Activated CD4-positive, alpha-beta T cell treated with anti-CD3 and anti-CD28 coated beads for 36 hours (primary cell): ENCODE measurements at regions not wholly inside any gene's neighbourhood (a gene's known extent, or its start where the extent isn't known, plus 50 kb on each side); places are given as distances from the start of the nearest gene placed in this dataset.

Experiments
- ATAC-seq: fragments of 200-7000 bp; cut with Tn5 transposase; one replicate; pipeline ENCODE4 v1.10.0; 2021; ENCODE audit warnings: mild to moderate bottlenecking, moderate library complexity
- CTCF ChIA-PET: fragments of 350-600 bp; sonication (Branson Sonifier 250); formaldehyde crosslinking; loops from one replicate; lab custom pipeline; 2021; ENCODE audit warnings: antibody characterized with exemption; lab: Charles Lee
- POLR2A ChIA-PET: fragments of 350-600 bp; sonication (Branson Sonifier 250); formaldehyde crosslinking; loops from one replicate; lab custom pipeline; 2021; ENCODE audit warnings: antibody characterized with exemption, inconsistent platforms; lab: Charles Lee
- DNase-seq: peaks from one replicate; pipeline ENCODE4 v3.0.0-alpha.2; 2020
- H3K27ac Mint-ChIP-seq: one replicate; pipeline ENCODE4 v1.8.0; 2021; ENCODE audit warnings: mixed read lengths
- H3K27me3 Mint-ChIP-seq: one replicate; pipeline ENCODE4 v1.8.0; 2021; ENCODE audit warnings: mixed read lengths
- H3K36me3 Mint-ChIP-seq: one replicate; pipeline ENCODE4 v1.8.0; 2021; ENCODE audit warnings: low read depth, mixed read lengths
- H3K4me1 Mint-ChIP-seq: one replicate; pipeline ENCODE4 v1.8.0; 2021; ENCODE audit warnings: mixed read lengths
- H3K4me3 Mint-ChIP-seq: one replicate; pipeline ENCODE4 v1.8.0; 2021; ENCODE audit warnings: mild to moderate bottlenecking, moderate library complexity, mixed read lengths
- H3K9me3 Mint-ChIP-seq: one replicate; pipeline ENCODE4 v1.8.0; 2021; ENCODE audit warnings: low read depth, mixed read lengths
- intact Hi-C, 2 experiments: fragments of 100-400 bp; cut with DNase I in 1 of 2; cut with micrococcal nuclease in 1 of 2; formaldehyde crosslinking; loops; one replicate each; pipeline versions ENCODE4 v1.14.2 to v1.15.1; 2022 to 2024; cut with DNase I, micrococcal nuclease

DNA sequence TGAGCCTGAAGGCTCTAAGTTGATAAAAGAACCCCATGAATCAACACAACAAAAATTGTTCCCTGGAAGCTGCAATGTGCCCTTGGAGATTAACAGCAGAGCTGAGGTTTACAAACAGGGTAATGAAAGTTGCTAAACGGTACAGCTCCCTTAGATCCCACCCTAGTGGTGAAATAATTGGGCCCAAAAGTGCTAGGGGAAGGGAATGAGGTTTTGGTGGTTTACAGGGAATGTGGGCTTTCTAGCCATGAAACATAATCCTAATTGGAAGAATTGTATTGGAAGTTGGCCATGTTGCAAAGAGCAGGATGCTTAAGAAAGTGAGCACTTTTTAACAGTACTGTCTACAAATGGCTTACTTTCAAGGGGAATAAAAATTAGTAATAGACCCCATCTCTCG, 180.2 kb upstream of the SMIM21 start:
- H3K4me1 Mint-ChIP-seq, result no peaks in the 10 kb centered on the region
- no peaks in the 10 kb centered on the region for H3K36me3 Mint-ChIP-seq
- no peak for ATAC-seq

DNA sequence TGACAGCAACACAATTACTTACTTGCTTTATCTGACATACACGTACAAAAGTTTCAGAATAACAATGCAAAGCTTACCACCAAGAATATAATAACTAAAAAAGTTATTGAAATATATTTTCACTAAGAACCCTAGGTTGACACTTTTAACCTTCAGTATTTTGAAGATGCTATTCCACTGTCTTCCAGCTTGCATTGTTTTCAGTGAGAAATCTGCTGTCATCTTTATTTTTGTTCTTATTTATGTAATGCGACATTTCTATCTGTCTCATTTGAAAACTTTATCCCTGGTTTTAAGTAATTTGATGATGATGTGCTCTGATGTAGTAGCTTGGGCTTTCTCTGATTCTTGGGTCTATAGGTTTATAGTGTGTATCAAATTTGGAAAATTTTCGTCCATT, 165.0 kb upstream of the SMIM21 start:
- Mint-ChIP-seq H3K4me1 (no peaks in the 10 kb centered on the region), H3K9me3 (peaks cover 25% of the 10 kb centered on the region), H3K27me3 (peaks cover 6% of the 10 kb centered on the region), H3K27ac (no peak overlapping the region), H3K4me3 (no peak overlapping the region), H3K36me3 (peaks cover 2% of the 10 kb centered on the region)
- ChIA-PET CTCF (no interaction called here), POLR2A (no interaction called here)
- intact Hi-C loops, result no loop called here
- ATAC-seq (no peak), DNase-seq (no peak)

More for the DNA sequence above, 180.2 kb upstream of the SMIM21 start:
- intact Hi-C loops, result no loop called here
- ChIA-PET CTCF (no interaction called here), POLR2A (no interaction called here)
- Mint-ChIP-seq H3K9me3 (no peaks in the 10 kb centered on the region), H3K27ac (no peak overlapping the region), H3K27me3 (peaks cover 10% of the 10 kb centered on the region), H3K4me3 (no peak overlapping the region)
- no peak for DNase-seq

DNA sequence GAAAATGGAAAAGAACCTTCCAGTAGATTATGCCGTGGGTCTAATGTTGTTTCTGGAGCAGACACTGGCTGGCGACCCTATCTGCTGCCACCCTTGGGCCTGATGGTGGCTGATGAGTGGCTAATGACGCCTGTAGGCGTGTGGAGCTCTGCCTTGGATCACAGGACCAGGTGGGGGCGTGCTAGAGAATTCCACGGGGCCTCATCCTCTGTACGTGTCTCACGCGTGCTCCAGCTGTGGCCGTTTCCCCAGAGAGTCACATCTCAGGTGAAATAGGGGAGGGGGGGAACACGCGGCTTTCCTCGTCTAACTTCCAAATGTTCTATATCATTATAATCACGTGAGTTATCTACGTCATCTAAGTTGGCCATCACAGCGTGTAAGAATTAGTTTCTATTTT, 160.9 kb upstream of the SMIM21 start:
- Mint-ChIP-seq H3K36me3 (no peaks in the 10 kb centered on the region), H3K4me3 (no peak overlapping the region)
- ATAC-seq, result no peak

DNA sequence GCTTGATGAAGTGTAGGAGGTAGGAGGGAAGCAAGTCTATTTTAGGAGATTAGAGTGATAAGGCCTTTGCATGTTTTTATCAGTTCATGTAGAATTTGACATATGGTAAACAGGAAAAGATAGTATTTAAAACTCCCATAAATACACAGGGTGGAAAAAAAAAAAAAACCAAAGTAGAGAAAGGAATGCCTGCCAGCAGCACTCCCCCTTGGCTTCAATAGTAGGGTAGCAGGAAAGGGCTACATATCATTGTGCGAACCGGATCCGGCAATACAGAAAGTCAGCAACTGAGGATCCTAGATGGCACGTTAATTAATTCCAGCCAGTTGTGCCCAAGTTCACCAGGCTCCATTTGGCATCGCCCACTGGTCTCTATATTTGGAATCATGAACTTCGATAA, 159.6 kb upstream of the SMIM21 start:
- ChIA-PET CTCF (interaction anchor here (0.9 kb wide), 1 partner anchor 12 kb away, joined by 3 read pairs; no protein-coding TSS in a partner anchor), POLR2A (no interaction called here)
- H3K4me1 Mint-ChIP-seq, result no peaks in the 10 kb centered on the region
- H3K27ac Mint-ChIP-seq, result no peak overlapping the region
- ATAC-seq, result no peak
- H3K36me3 Mint-ChIP-seq, result no peaks in the 10 kb centered on the region
- H3K27me3 Mint-ChIP-seq, result peaks cover 11% of the 10 kb centered on the region
- no peak overlapping the region for H3K4me3 Mint-ChIP-seq
- intact Hi-C loops, result no loop called here
- H3K9me3 Mint-ChIP-seq, result peaks cover 8% of the 10 kb centered on the region
- no peak for DNase-seq

More for the DNA sequence above, 160.9 kb upstream of the SMIM21 start:
- Mint-ChIP-seq H3K4me1 (no peaks in the 10 kb centered on the region), H3K27ac (no peak overlapping the region), H3K27me3 (peaks cover 11% of the 10 kb centered on the region), H3K9me3 (peaks cover 18% of the 10 kb centered on the region)
- no peak for DNase-seq
- POLR2A ChIA-PET, result no interaction called here
- CTCF ChIA-PET, result interaction anchor here (0.6 to 0.8 kb wide), 2 partner anchors 168 to 266 kb away, joined by 3 to 5 read pairs; no protein-coding TSS in a partner anchor
- intact Hi-C loops, result no loop called here

DNA sequence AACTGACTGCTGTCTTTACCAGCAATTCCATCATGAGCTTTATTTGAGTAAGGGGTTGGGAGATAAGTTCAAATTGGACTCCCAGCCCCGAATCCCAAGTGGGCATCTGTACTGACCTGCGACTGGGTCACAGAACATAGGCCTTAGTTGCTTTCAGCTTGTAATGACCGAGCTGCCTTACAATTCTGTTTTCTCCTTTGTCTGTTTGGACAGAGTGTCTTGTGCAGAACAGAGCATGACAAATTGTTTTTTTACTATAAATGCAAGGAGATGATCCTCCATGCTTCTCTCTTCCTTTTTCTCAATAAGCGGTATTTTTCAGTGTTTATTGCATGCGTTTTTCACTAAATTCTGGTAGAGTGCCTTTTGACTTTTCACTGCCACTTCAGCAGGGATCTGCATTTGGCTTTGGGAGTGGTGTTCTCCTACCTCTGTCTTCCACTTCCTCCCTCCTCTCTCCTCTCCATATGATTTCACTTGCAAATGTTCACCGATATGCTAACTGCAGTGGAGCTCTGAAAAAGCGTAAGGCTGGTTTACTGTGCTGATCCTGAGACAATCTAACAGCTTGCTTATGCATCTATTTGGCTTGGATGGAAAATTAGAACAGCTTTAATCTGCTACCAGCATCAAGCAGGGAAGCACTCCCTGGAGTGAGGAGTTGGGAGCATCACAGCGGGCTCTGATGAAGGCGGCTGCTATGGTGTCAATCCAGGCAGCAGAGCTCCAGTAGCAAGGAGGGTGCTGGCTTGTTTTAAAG, 158.8 kb upstream of the SMIM21 start:
- ChIA-PET POLR2A (interaction anchor here (0.6 kb wide), 1 partner anchor 306 kb away, joined by 4 read pairs; no protein-coding TSS in a partner anchor), CTCF (interaction anchor here (0.6 kb wide), 1 partner anchor 1261 kb away, joined by 3 read pairs; no protein-coding TSS in a partner anchor)
- Mint-ChIP-seq H3K27me3 (peaks cover 12% of the 10 kb centered on the region), H3K4me3 (no peak overlapping the region), H3K27ac (no peak overlapping the region), H3K9me3 (peaks cover 5% of the 10 kb centered on the region), H3K4me1 (no peaks in the 10 kb centered on the region), H3K36me3 (no peaks in the 10 kb centered on the region)
- ATAC-seq (no peak), DNase-seq (no peak)
- intact Hi-C loops, result no loop called here

DNA sequence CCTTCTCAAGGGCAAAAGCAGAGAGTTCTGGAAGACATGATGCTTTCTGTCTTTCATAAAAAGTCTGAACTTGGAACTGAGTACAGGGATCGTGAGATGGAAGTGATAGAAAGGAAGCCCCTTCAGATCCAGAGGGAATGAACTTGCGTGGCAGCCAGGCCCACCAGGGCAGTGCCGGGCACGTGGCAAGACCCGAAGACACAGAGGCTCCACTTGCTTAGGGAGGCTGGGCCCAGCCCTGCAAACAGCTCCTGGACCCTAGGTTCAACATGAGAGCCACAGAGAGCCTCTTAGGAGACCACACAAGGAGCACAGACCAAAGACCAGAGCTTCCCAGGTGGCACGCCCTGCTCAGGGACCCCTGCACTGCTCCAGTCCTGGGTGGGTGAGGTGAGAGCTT, 155.4 kb upstream of the SMIM21 start:
- no peaks in the 10 kb centered on the region for H3K4me1 Mint-ChIP-seq
- intact Hi-C loops, result no loop called here
- ChIA-PET POLR2A (no interaction called here), CTCF (no interaction called here)
- peaks cover 15% of the 10 kb centered on the region for H3K27me3 Mint-ChIP-seq
- no peaks in the 10 kb centered on the region for H3K36me3 Mint-ChIP-seq
- H3K27ac Mint-ChIP-seq, result no peak overlapping the region
- no peak for ATAC-seq
- no peaks in the 10 kb centered on the region for H3K9me3 Mint-ChIP-seq
- no peak overlapping the region for H3K4me3 Mint-ChIP-seq
- no peak for DNase-seq

DNA sequence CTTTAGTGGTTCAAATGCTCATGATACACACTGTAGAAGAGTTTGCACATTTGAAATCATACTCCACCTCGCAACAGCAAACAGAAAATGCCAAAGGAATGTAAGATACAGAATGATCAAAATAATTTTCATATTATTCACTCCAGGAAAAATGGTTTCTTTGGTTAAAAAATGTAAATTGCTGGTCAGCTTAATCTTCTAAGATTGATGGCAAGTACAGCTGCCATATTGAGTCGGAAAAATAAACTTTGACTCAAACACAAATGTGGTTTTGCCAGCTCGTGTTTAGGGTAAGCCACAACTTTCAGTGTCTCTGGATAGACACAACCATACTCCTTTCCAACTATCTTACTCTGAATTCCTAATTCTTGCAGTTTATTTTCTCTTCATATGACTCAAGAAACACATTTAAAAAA, 154.9 kb upstream of the SMIM21 start:
- no peaks in the 10 kb centered on the region for H3K9me3 Mint-ChIP-seq
- DNase-seq (no peak), ATAC-seq (no peak)
- no peak overlapping the region for H3K4me3 Mint-ChIP-seq
- ChIA-PET POLR2A (no interaction called here), CTCF (no interaction called here)
- intact Hi-C loops, result no loop called here
- H3K36me3 Mint-ChIP-seq, result no peaks in the 10 kb centered on the region
- H3K4me1 Mint-ChIP-seq, result no peaks in the 10 kb centered on the region
- H3K27ac Mint-ChIP-seq, result no peak overlapping the region
- H3K27me3 Mint-ChIP-seq, result peaks cover 15% of the 10 kb centered on the region

DNA sequence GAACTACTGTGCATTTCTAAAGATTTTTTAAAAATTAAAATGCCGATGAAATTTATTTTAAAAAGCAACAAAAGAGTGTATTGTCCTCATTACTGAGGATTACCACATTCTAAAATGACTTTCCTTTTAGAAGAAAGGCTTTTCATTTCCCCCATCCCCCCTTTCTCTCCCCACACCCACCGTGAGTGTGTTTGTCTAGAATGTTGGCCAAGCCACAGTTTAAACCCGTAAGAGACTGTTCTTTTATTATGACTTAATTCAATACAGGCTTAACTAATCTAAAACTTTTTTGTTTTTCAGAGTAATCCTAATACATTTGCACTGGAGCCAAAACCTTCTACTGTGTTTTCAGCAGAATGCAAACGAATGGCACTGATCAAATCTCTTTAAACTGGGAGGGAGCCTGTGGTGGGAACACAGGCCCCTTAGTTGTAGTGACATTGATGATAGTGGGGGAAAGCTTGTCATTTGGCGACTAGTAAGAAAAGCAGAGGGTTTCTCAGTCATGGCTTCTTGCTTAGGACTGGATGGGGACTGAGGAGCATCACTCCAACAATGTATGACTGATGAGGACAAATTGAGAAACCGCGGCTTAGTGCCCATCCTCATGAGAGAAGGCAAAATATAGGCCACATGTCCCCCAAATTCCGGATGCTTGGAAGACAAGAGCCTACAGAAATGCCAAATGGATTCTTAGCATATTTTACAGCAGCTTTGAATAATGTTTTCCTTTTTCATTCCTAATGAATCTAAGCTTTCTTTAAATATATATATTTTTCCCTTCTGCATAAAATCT, 154.0 kb upstream of the SMIM21 start:
- Mint-ChIP-seq H3K27ac (no peak overlapping the region), H3K36me3 (no peaks in the 10 kb centered on the region), H3K4me3 (no peak overlapping the region), H3K27me3 (peaks cover 14% of the 10 kb centered on the region), H3K9me3 (no peaks in the 10 kb centered on the region), H3K4me1 (peaks cover 2% of the 10 kb centered on the region)
- DNase-seq, result no peak
- POLR2A ChIA-PET, result no interaction called here
- ATAC-seq, result no peak
- intact Hi-C loops, result no loop called here
- CTCF ChIA-PET, result no interaction called here

DNA sequence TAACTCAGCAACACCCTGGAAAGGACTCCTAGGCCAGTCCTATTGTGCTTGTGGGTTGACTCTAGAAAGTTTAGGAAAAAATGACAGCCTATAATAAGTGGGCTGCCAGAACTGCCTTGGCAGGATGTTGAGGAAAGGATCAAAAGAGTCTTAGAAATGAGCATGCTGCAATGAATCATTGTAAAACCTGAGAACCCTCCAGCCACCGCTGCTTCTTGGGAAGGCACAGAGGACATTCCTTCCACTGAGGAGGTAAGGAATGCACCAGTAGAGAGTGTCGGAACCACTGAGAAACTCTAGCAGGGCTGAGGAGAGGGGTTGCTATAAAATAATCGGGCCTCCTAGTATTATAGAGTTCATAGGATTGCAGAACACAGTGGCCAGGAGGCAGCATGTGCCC, 146.7 kb upstream of the SMIM21 start:
- peaks cover 2% of the 10 kb centered on the region for H3K4me1 Mint-ChIP-seq
- no peak overlapping the region for H3K27ac Mint-ChIP-seq
- no peaks in the 10 kb centered on the region for H3K36me3 Mint-ChIP-seq
- CTCF ChIA-PET, result no interaction called here
- peaks cover 5% of the 10 kb centered on the region for H3K27me3 Mint-ChIP-seq
- DNase-seq, result no peak
- no peak overlapping the region for H3K4me3 Mint-ChIP-seq
- POLR2A ChIA-PET, result no interaction called here
- intact Hi-C loops, result no loop called here
- no peaks in the 10 kb centered on the region for H3K9me3 Mint-ChIP-seq
- no peak for ATAC-seq

DNA sequence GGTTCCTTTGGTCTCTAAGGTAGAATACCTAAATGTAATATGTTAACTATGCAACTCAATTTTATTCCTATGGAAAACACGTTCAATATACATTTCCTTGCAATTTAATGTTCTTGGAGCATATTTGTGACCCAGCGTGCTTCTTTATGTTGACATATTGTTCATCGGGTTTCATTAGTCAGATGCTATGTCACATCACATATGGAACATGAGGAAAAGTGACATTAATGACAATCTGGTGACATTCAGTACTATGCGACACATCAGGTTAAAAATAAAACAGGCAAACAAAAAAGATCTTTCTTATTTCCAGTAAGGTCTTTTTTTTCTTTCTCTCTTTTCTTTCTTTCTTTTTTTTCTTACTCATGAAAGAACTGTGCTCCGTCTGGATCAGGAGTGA, 135.6 kb upstream of the SMIM21 start:
- ATAC-seq (no peak), DNase-seq (no peak)
- H3K9me3 Mint-ChIP-seq, result no peaks in the 10 kb centered on the region
- H3K27me3 Mint-ChIP-seq, result peaks cover 4% of the 10 kb centered on the region
- no peaks in the 10 kb centered on the region for H3K36me3 Mint-ChIP-seq
- CTCF ChIA-PET, result no interaction called here
- intact Hi-C loops, result no loop called here
- no peak overlapping the region for H3K4me3 Mint-ChIP-seq
- H3K4me1 Mint-ChIP-seq, result no peaks in the 10 kb centered on the region
- H3K27ac Mint-ChIP-seq, result no peak overlapping the region
- POLR2A ChIA-PET, result no interaction called here

DNA sequence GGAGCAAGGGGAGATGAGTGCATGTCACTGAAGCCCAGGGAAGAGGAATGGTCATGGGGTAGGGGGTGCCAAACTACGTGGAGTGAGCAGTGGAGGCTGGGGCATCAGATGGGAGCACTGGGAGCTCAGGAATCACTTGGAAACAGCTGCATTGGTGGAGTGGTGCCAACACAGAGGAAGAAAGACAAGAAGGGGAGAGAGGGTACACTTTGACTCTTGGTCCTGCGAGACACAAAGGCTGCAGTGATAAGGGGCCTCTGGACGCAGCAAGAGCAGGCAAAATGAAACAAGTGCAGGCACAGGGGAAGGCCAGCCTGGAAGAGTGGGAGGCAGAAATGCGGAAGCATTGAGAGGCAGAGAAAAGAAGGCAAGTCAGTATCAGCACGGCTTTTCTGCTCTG, 134.7 kb upstream of the SMIM21 start:
- no peaks in the 10 kb centered on the region for H3K9me3 Mint-ChIP-seq
- peaks cover 4% of the 10 kb centered on the region for H3K27me3 Mint-ChIP-seq
- DNase-seq (no peak), ATAC-seq (no peak)
- H3K27ac Mint-ChIP-seq, result no peak overlapping the region
- ChIA-PET POLR2A (no interaction called here), CTCF (no interaction called here)
- no peak overlapping the region for H3K4me3 Mint-ChIP-seq
- intact Hi-C loops, result no loop called here
- no peaks in the 10 kb centered on the region for H3K36me3 Mint-ChIP-seq
- no peaks in the 10 kb centered on the region for H3K4me1 Mint-ChIP-seq

DNA sequence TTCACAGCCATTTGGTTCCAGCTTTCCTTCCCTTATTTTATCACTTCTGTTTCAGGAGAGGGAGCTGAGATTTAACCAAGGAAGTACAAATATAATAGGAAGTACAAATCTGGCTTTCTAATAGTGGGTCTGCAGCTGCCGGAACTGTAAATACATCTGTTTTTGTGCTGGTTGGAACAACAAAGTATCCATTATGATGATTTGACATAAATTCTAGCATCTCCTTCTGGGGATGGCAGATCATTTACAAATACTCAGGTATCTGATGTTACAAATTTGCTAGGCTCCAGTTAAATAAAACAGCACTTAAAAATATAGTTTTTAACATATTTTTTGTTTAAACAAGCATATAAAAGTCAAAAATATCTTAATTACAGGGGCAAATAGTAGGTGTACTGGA, 131.3 kb upstream of the SMIM21 start:
- intact Hi-C loops, result no loop called here
- no peaks in the 10 kb centered on the region for H3K9me3 Mint-ChIP-seq
- H3K27me3 Mint-ChIP-seq, result peaks cover 2% of the 10 kb centered on the region
- no peak overlapping the region for H3K27ac Mint-ChIP-seq
- POLR2A ChIA-PET, result no interaction called here
- CTCF ChIA-PET, result no interaction called here
- no peak overlapping the region for H3K4me3 Mint-ChIP-seq
- H3K4me1 Mint-ChIP-seq, result no peaks in the 10 kb centered on the region
- H3K36me3 Mint-ChIP-seq, result no peaks in the 10 kb centered on the region
- ATAC-seq (no peak), DNase-seq (no peak)
